Panc1 (cell line): ENCODE measurements at regions not wholly inside any gene's neighbourhood (a gene's known extent, or its start where the extent isn't known, plus 50 kb on each side); places are given as distances from the start of the nearest gene placed in this dataset.

Source experiments
- ATAC-seq: fragments of 200-7000 bp; cut with Tn5 transposase; 2 replicates; pipeline ENCODE4 v1.9.1; 2020; ENCODE audit warnings: mild to moderate bottlenecking, moderate library complexity
- BruUV-seq: library from RNA; stranded (reverse); fragments of 400-500 nt; replicated peaks from 2 replicates; lab custom pipeline; 2021; lab: Mats Ljungman, UMichigan
- CTCF ChIA-PET: fragments of 300-600 bp; sonication (Branson Sonifier 250); formaldehyde crosslinking; loops from one replicate; lab custom pipeline; 2022; ENCODE audit warnings: antibody characterized with exemption; lab: Charles Lee
- POLR2A ChIA-PET: fragments of 300-600 bp; sonication (Branson Sonifier 250); formaldehyde crosslinking; loops from one replicate; lab custom pipeline; 2022; ENCODE audit warnings: antibody characterized with exemption; lab: Charles Lee
- DNase-seq: peaks from one replicate; pipeline ENCODE4 v3.0.0-alpha.2; 2010; ENCODE audit warnings: low read depth, low spot score
- H3K27ac ChIP-seq: 2 replicates; pipeline ENCODE4 v1.5.1; 2011; ENCODE audit warnings: mild to moderate bottlenecking, low read length, inconsistent platforms
- H3K27me3 ChIP-seq: fragments of 200-500 bp; sonication (Bioruptor generic); 2 replicates; pipeline ENCODE4 v1.6.0; 2014; ENCODE audit warnings: low read length, inconsistent platforms; ENCODE audit not compliant: control insufficient read depth, insufficient read depth
- H3K36me3 ChIP-seq: fragments of 200-500 bp; sonication (Bioruptor generic); 2 replicates; pipeline ENCODE4 v1.5.1; 2014; ENCODE audit warnings: inconsistent platforms, mild to moderate bottlenecking, low read length, moderate library complexity; ENCODE audit not compliant: control insufficient read depth, insufficient read depth
- H3K4me1 ChIP-seq: 2 replicates; pipeline ENCODE4 v1.5.1; 2011; ENCODE audit warnings: inconsistent platforms, mild to moderate bottlenecking, low read length, moderate library complexity; ENCODE audit not compliant: control insufficient read depth, insufficient read depth
- H3K4me3 ChIP-seq, 2 experiments: 2 replicates each; pipeline ENCODE4 v1.5.1; 2011 to 2012; ENCODE audit warnings: low read depth in 2 of 2, low read length in 2 of 2, mild to moderate bottlenecking in 2 of 2, inconsistent platforms in 1 of 2, moderate library complexity in 1 of 2
- H3K9me3 ChIP-seq: fragments of 200-500 bp; sonication (Bioruptor generic); 2 replicates; pipeline ENCODE4 v1.5.1; 2014; ENCODE audit warnings: low read depth, mild to moderate bottlenecking, inconsistent platforms, low read length, moderate library complexity; ENCODE audit not compliant: control insufficient read depth, insufficient read depth
- CTCF ChIP-seq: fragments of 450-650 bp; IDR thresholded peaks from 2 replicates; pipeline ENCODE4 v1.5.1; 2017; ENCODE audit warnings: mild to moderate bottlenecking
- POLR2AphosphoS5 ChIP-seq: IDR thresholded peaks from 2 replicates; pipeline ENCODE4 v1.6.1; 2012; ENCODE audit warnings: mild to moderate bottlenecking, low read depth, low read length, moderate library complexity
- REST ChIP-seq, 2 experiments: IDR thresholded peaks; 2 replicates each; pipeline ENCODE4 v1.6.1; 2011 to 2012; ENCODE audit warnings: low read depth in 2 of 2, control low read depth in 1 of 2, low read length in 1 of 2, mild to moderate bottlenecking in 1 of 2, moderate library complexity in 1 of 2; ENCODE audit not compliant: insufficient read depth in 1 of 2
- SIN3A ChIP-seq: IDR thresholded peaks from 2 replicates; pipeline ENCODE4 v1.6.1; 2012; ENCODE audit warnings: low read depth, mild to moderate bottlenecking, low read length, moderate library complexity, borderline replicate concordance; ENCODE audit not compliant: insufficient read depth
- TCF7L2 ChIP-seq: IDR thresholded peaks from 2 replicates; pipeline ENCODE4 v1.6.1; 2011; ENCODE audit warnings: mild to moderate bottlenecking, low read depth, low read length, inconsistent platforms
- in situ Hi-C: cut with HindIII; loops from 2 replicates; pipeline ENCODE4 v1.10.0; 2016; ENCODE audit warnings: low sequenced_read_pairs, low pct_unique_long_range_greater_than_20kb
- intact Hi-C: fragments of 100-400 bp; cut with micrococcal nuclease; formaldehyde crosslinking; loops from one replicate; pipeline ENCODE4 v1.10.0; 2022; ENCODE audit not compliant: unreplicated experiment

GRCh38 chr1:4963251-4963650 is 308.8 kb downstream of the AJAP1 start:
- Histone ChIP-seq H3K4me3 (no peak overlapping the region), H3K9me3 (no peaks in the 10 kb centered on the region), H3K27me3 (no peaks in the 10 kb centered on the region; the same call in 1 of the 2 replicates), H3K27ac (no peak overlapping the region), H3K36me3 (no peaks in the 10 kb centered on the region), H3K4me1 (no peaks in the 10 kb centered on the region)
- TF ChIP-seq TCF7L2 (no peak), CTCF (no peak), POLR2AphosphoS5 (no peak), REST (IDR thresholded peaks at IDR 0.05; ENCODE audit: insufficient read depth in 1 of 2, low read depth in 2 of 2, low read length in 1 of 2) (no peak), SIN3A (no peak)
- DNase-seq = no peak
- intact Hi-C loops = no loop called here
- in situ Hi-C loops = no loop called here
- CTCF ChIA-PET = no interaction called here
- BruUV-seq = no TSS peak
- ATAC-seq = peak; percentile 53; the same call in 1 of the 2 replicates
- POLR2A ChIA-PET = no interaction called here

- Histone ChIP-seq H3K4me3 (no peak overlapping the region), H3K27me3 (no peaks in the 10 kb centered on the region; the same call in 1 of the 2 replicates), H3K4me1 (no peaks in the 10 kb centered on the region), H3K27ac (no peak overlapping the region), H3K9me3 (no peaks in the 10 kb centered on the region), H3K36me3 (no peaks in the 10 kb centered on the region)
- DNase-seq (no peak), ATAC-seq (no peak)
- in situ Hi-C loops (no loop called here), intact Hi-C loops (no loop called here)
- ChIA-PET CTCF (no interaction called here), POLR2A (no interaction called here)
- TF ChIP-seq TCF7L2 (no peak), POLR2AphosphoS5 (no peak), SIN3A (no peak), REST (IDR thresholded peaks at IDR 0.05; ENCODE audit: insufficient read depth in 1 of 2, low read depth in 2 of 2, low read length in 1 of 2) (no peak), CTCF (no peak)
- BruUV-seq = no TSS peak
These were observed 308.4 kb downstream of the AJAP1 start for GRCh38 chr1:4962836-4963235.
